ENCODE measurements at regions not wholly inside any gene's neighbourhood (a gene's known extent, or its start where the extent isn't known, plus 50 kb on each side); places are given as distances from the start of the nearest gene placed in this dataset.

GRCh38 chr1:58430421-58431275, 115.9 kb downstream of the OMA1 start:
- DNase-seq: no peak

GRCh38 chr1:58426918-58427317, 119.6 kb downstream of the OMA1 start:
- no peak for DNase-seq

- DNase-seq: no peak
Observed at GRCh38 chr1:58422436-58422835, 124.1 kb downstream of the OMA1 start.

GRCh38 chr1:58418283-58419228, 128.0 kb downstream of the OMA1 start:
- no peak for DNase-seq

GRCh38 chr1:58412071-58412580, 134.4 kb downstream of the OMA1 start:
- DNase-seq: no peak

GRCh38 chr1:58409890-58410289, 136.6 kb downstream of the OMA1 start:
- no peak for DNase-seq

GRCh38 chr1:58409336-58409735, 137.2 kb downstream of the OMA1 start:
- DNase-seq: no peak

- DNase-seq: no peak
Observed at GRCh38 chr1:58406301-58407071, 140.0 kb downstream of the OMA1 start.

GRCh38 chr1:58405660-58406059, 140.9 kb downstream of the OMA1 start:
- no peak for DNase-seq

- DNase-seq: no peak
Observed at GRCh38 chr1:58403894-58404293, 142.6 kb downstream of the OMA1 start.

GRCh38 chr1:58402444-58402843, 144.1 kb downstream of the OMA1 start:
- no peak for DNase-seq

GRCh38 chr1:58401991-58402390, 144.5 kb downstream of the OMA1 start:
- no peak for DNase-seq

- DNase-seq: no peak
Observed at GRCh38 chr1:58399176-58399575, 147.3 kb downstream of the OMA1 start.

GRCh38 chr1:58398714-58399113, 147.8 kb downstream of the OMA1 start:
- DNase-seq: no peak

- no peak for DNase-seq
Observed at GRCh38 chr1:58397187-58397820, 149.2 kb downstream of the OMA1 start.

GRCh38 chr1:58396150-58396549, 150.4 kb downstream of the OMA1 start:
- no peak for DNase-seq

- no peak for DNase-seq
Observed at GRCh38 chr1:58395355-58395754, 151.2 kb downstream of the OMA1 start.

- no peak for DNase-seq
Observed at GRCh38 chr1:58392083-58392482, 154.4 kb downstream of the OMA1 start.

GRCh38 chr1:58391514-58391913, 155.0 kb downstream of the OMA1 start:
- DNase-seq: no peak

- no peak for DNase-seq
Observed at GRCh38 chr1:58391056-58391455, 155.5 kb downstream of the OMA1 start.

- no peak for DNase-seq
Observed at GRCh38 chr1:58390091-58390490, 156.4 kb downstream of the OMA1 start.
